ENCODE measurements at regions not wholly inside any gene's neighbourhood (a gene's known extent, or its start where the extent isn't known, plus 50 kb on each side); places are given as distances from the start of the nearest gene placed in this dataset.

DNA sequence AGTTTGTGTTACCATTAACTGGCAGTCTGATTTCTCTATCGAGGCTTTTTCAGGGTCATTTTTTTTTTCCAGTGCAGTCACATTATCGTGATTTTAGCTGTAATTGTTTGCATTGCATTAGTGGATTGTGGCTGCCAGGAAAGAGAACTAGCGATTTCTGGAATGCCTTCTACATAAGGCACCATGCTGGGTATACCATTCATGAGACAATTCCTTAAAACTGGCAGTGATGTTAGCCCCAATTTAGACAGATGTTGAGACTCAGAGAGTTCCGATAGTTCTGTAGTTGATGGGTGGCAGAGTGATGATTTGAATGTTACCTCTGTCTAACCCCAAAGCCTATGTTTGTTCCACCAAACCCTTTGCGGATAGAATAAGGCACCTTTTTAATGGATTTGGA is 175.4 kb upstream of the TENM3 start:
- no peak for TF ChIP-seq CTCF (IDR thresholded peaks at IDR 0.05)
- DNase-seq (ENCODE audit: extremely low spot score, unreplicated experiment) = no peak
- H3K27me3 Mint-ChIP-seq (ENCODE audit: unreplicated experiment) = no peaks in the 10 kb centered on the region
- peaks cover 2% of the 10 kb centered on the region for H3K36me3 Mint-ChIP-seq (ENCODE audit: unreplicated experiment)
- peak overlapping the region; percentile 83 for H3K27ac Mint-ChIP-seq (ENCODE audit: unreplicated experiment)
- H3K9me3 Mint-ChIP-seq (ENCODE audit: unreplicated experiment) = no peaks in the 10 kb centered on the region
- peaks cover 47% of the 10 kb centered on the region for H3K4me1 Mint-ChIP-seq (ENCODE audit: unreplicated experiment)
- H3K4me3 Mint-ChIP-seq (ENCODE audit: unreplicated experiment) = peak overlapping the region; percentile 55

GRCh38 chr4:182068920-182069319 is 174.3 kb upstream of the TENM3 start:
- Mint-ChIP-seq H3K27ac (ENCODE audit: unreplicated experiment) (peak overlapping the region; percentile 65), H3K4me1 (ENCODE audit: unreplicated experiment) (peaks cover 38% of the 10 kb centered on the region)

DNA sequence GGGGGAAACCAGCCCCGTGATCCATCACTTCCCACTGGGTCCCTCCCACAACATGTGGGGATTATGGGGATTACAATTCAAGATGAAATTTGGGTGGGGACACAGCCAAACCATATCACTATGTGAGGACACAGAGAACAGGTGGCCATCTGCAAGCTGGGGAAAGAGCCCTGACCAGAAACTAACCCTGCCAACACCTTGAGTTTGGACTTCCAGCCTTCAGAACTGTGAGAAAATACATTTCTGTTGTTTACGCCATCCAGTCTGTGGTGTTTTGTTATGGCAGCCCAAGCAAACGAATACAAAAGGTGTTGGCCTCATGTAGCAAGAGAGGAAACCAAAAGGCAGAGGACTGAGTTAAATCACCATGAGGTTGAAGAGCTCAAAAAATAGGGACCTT is 169.9 kb upstream of the TENM3 start:
- no peaks in the 10 kb centered on the region for H3K27me3 Mint-ChIP-seq (ENCODE audit: unreplicated experiment)
- no peak for TF ChIP-seq CTCF (IDR thresholded peaks at IDR 0.05)
- no peaks in the 10 kb centered on the region for H3K9me3 Mint-ChIP-seq (ENCODE audit: unreplicated experiment)
- peaks cover 14% of the 10 kb centered on the region for H3K36me3 Mint-ChIP-seq (ENCODE audit: unreplicated experiment)
- DNase-seq (ENCODE audit: extremely low spot score, unreplicated experiment) = no peak
- peaks cover 31% of the 10 kb centered on the region for H3K4me1 Mint-ChIP-seq (ENCODE audit: unreplicated experiment)
- no peak overlapping the region for H3K4me3 Mint-ChIP-seq (ENCODE audit: unreplicated experiment)
- no peak overlapping the region for H3K27ac Mint-ChIP-seq (ENCODE audit: unreplicated experiment)

More at GRCh38 chr4:182068920-182069319, 174.3 kb upstream of the TENM3 start:
- no peak overlapping the region for H3K4me3 Mint-ChIP-seq (ENCODE audit: unreplicated experiment)
- peaks cover 9% of the 10 kb centered on the region for H3K36me3 Mint-ChIP-seq (ENCODE audit: unreplicated experiment)
- TF ChIP-seq CTCF (IDR thresholded peaks at IDR 0.05) = no peak
- no peaks in the 10 kb centered on the region for H3K27me3 Mint-ChIP-seq (ENCODE audit: unreplicated experiment)
- H3K9me3 Mint-ChIP-seq (ENCODE audit: unreplicated experiment) = no peaks in the 10 kb centered on the region
- DNase-seq (ENCODE audit: extremely low spot score, unreplicated experiment) = no peak

- Mint-ChIP-seq H3K27me3 (ENCODE audit: unreplicated experiment) (no peaks in the 10 kb centered on the region), H3K4me3 (ENCODE audit: unreplicated experiment) (no peak overlapping the region), H3K36me3 (ENCODE audit: unreplicated experiment) (peaks cover 23% of the 10 kb centered on the region), H3K4me1 (ENCODE audit: unreplicated experiment) (peaks cover 29% of the 10 kb centered on the region), H3K9me3 (ENCODE audit: unreplicated experiment) (no peaks in the 10 kb centered on the region), H3K27ac (ENCODE audit: unreplicated experiment) (peak overlapping the region; percentile 2)
- no peak for DNase-seq (ENCODE audit: extremely low spot score, unreplicated experiment)
- TF ChIP-seq CTCF (IDR thresholded peaks at IDR 0.05) = peak; percentile 14
Measured at GRCh38 chr4:182074139-182074538, 169.1 kb upstream of the TENM3 start.

DNA sequence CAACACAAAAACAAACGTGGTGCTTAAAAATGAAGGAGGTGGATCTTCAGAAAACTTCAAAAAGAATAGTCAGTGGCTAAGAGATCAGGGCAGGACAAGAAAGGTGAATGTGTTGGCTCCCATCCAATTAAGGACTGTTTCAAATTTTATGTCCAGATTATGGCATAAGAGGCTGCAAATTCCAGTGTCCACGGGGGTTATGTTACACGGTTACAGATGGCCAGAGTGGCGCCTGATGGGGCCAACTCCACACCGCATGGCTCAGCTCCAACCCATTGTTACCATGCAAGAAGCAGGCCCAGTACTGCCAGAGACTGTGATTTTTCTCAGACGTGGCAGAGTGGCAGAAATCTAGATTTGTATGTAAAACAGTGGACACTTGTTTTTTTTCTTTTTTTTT is 168.4 kb upstream of the TENM3 start:
- no peak for TF ChIP-seq CTCF (IDR thresholded peaks at IDR 0.05)
- Mint-ChIP-seq H3K4me1 (ENCODE audit: unreplicated experiment) (peaks cover 22% of the 10 kb centered on the region), H3K27ac (ENCODE audit: unreplicated experiment) (peak overlapping the region; percentile 2)

More for the DNA sequence above, 168.4 kb upstream of the TENM3 start:
- H3K27me3 Mint-ChIP-seq (ENCODE audit: unreplicated experiment) = no peaks in the 10 kb centered on the region
- no peaks in the 10 kb centered on the region for H3K9me3 Mint-ChIP-seq (ENCODE audit: unreplicated experiment)
- peaks cover 24% of the 10 kb centered on the region for H3K36me3 Mint-ChIP-seq (ENCODE audit: unreplicated experiment)
- H3K4me3 Mint-ChIP-seq (ENCODE audit: unreplicated experiment) = no peak overlapping the region
- no peak for DNase-seq (ENCODE audit: extremely low spot score, unreplicated experiment)

Data from osteocyte (in vitro differentiated cells).